PC-9 (cell line): ENCODE measurements at regions not wholly inside any gene's neighbourhood (a gene's known extent, or its start where the extent isn't known, plus 50 kb on each side); places are given as distances from the start of the nearest gene placed in this dataset.

Source experiments
- BruUV-seq: library from RNA; stranded (reverse); fragments of 400-500 nt; replicated peaks from 2 replicates; lab custom pipeline; 2021; lab: Mats Ljungman, UMichigan
- CTCF ChIA-PET: fragments of 300-600 bp; sonication (Branson Sonifier 250); formaldehyde crosslinking; loops from one replicate; lab custom pipeline; 2022; ENCODE audit warnings: antibody characterized with exemption; lab: Charles Lee
- POLR2A ChIA-PET: fragments of 300-600 bp; sonication (Branson Sonifier 250); formaldehyde crosslinking; loops from one replicate; lab custom pipeline; 2022; ENCODE audit warnings: antibody characterized with exemption; ENCODE audit not compliant: unreplicated experiment; lab: Charles Lee
- DNase-seq, 2 experiments: peaks; one replicate each; pipeline versions ENCODE4 v3.0.0 to v3.0.0-alpha.2; 2015 to 2022; ENCODE audit warnings: mixed read lengths in 1 of 2
- H2AFZ ChIP-seq: fragments of 200-600 bp; sonication (generic); 2 replicates; pipeline ENCODE4 v1.8.1; 2017; ENCODE audit warnings: antibody characterized with exemption
- H3F3A ChIP-seq: fragments of 200-600 bp; sonication (generic); 2 replicates; pipeline ENCODE4 v1.8.1; 2017; ENCODE audit warnings: antibody characterized with exemption, mild to moderate bottlenecking, low read depth; ENCODE audit not compliant: insufficient read depth
- H3K27ac ChIP-seq: fragments of 200-600 bp; sonication (generic); 2 replicates; pipeline ENCODE4 v1.6.1; 2016; ENCODE audit warnings: mixed run types
- H3K27me3 ChIP-seq: fragments of 200-600 bp; sonication (generic); 2 replicates; pipeline ENCODE4 v1.6.1; 2016; ENCODE audit warnings: low read depth, mixed run types; ENCODE audit not compliant: insufficient read depth
- H3K36me3 ChIP-seq: fragments of 200-600 bp; sonication (generic); 2 replicates; pipeline ENCODE4 v1.6.1; 2016; ENCODE audit warnings: low read depth, mixed run types
- H3K4me1 ChIP-seq: fragments of 200-600 bp; sonication (generic); replicated peaks from 2 replicates; pipeline ENCODE4 v1.6.1; 2016; ENCODE audit warnings: mixed run types; ENCODE audit not compliant: insufficient read depth
- H3K4me2 ChIP-seq: fragments of 200-600 bp; sonication (generic); 2 replicates; pipeline ENCODE4 v1.6.1; 2017; ENCODE audit warnings: mixed run types
- H3K4me3 ChIP-seq: fragments of 200-600 bp; sonication (generic); 2 replicates; pipeline ENCODE4 v1.6.1; 2016; ENCODE audit warnings: mixed run types
- H3K79me2 ChIP-seq: fragments of 200-600 bp; sonication (generic); 2 replicates; pipeline ENCODE4 v1.6.1; 2017; ENCODE audit warnings: low read depth, mixed run types
- H3K9me2 ChIP-seq: fragments of 200-600 bp; sonication (generic); 2 replicates; pipeline ENCODE4 v1.8.1; 2017; ENCODE audit warnings: mild to moderate bottlenecking; ENCODE audit not compliant: insufficient read depth
- H3K9me3 ChIP-seq: fragments of 200-600 bp; sonication (generic); 2 replicates; pipeline ENCODE4 v1.8.1; 2016; ENCODE audit warnings: low read depth; ENCODE audit not compliant: insufficient read depth
- H4K20me1 ChIP-seq: fragments of 200-600 bp; sonication (generic); 2 replicates; pipeline ENCODE4 v1.8.1; 2017; ENCODE audit not compliant: insufficient read depth
- CTCF ChIP-seq: fragments of 200-600 bp; sonication (generic); conservative IDR thresholded peaks from 2 replicates; pipeline ENCODE4 v1.6.1; 2017; ENCODE audit warnings: mixed run types, antibody characterized with exemption, mild to moderate bottlenecking, moderate library complexity
- EZH2 ChIP-seq: fragments of 200-600 bp; sonication (generic); IDR thresholded peaks from 2 replicates; pipeline ENCODE4 v1.8.0; 2017; ENCODE audit warnings: antibody characterized with exemption, low read depth
- intact Hi-C: fragments of 100-400 bp; cut with micrococcal nuclease; formaldehyde crosslinking; loops from one replicate; pipeline ENCODE4 v1.10.0; 2022; ENCODE audit not compliant: unreplicated experiment

DNA sequence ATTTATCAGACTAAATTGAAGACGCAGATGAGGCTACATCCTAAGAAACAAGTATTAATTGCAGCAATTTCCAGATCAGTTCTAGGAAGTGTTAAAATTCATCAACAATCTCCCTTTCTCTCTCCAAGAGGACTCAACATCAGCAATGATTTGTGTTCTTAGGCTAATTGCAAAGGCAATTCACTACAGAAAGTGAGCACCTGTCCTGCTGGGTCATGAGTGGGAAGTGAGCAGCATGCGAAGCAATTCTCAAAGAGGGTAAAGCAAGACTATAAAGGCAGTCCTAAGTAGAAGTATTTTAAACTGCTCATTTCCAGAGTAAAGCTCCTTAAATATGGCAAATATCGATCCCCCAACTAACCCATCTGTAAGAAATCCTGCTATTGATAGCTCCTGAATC is 1191.0 kb upstream of the ALCAM start:
- Histone ChIP-seq H3K9me3 (no peaks in the 10 kb centered on the region), H3K79me2 (no peaks in the 10 kb centered on the region), H2AFZ (0 out of 2 replicates have a peak overlapping the region, but pooled peaks have one; percentile 24), H3K27me3 (no peaks in the 10 kb centered on the region), H3K4me2 (no peak overlapping the region), H3F3A (no peaks in the 10 kb centered on the region), H3K4me1 (no peaks in the 10 kb centered on the region), H3K4me3 (no peak overlapping the region), H3K9me2 (no peaks in the 10 kb centered on the region), H3K36me3 (no peaks in the 10 kb centered on the region), H4K20me1 (no peaks in the 10 kb centered on the region), H3K27ac (no peak overlapping the region)
- CTCF ChIA-PET = no interaction called here
- POLR2A ChIA-PET = no interaction called here
- intact Hi-C loops = no loop called here
- no peak for DNase-seq
- no TSS peak for BruUV-seq
- TF ChIP-seq EZH2 (no peak), CTCF (no peak)

GRCh38 chr3:104176706-104177105 is 1190.0 kb upstream of the ALCAM start:
- Histone ChIP-seq H2AFZ (no peak overlapping the region), H3K79me2 (no peaks in the 10 kb centered on the region), H3K27me3 (no peaks in the 10 kb centered on the region), H3K9me3 (no peaks in the 10 kb centered on the region), H4K20me1 (no peaks in the 10 kb centered on the region), H3K4me2 (no peak overlapping the region), H3K4me1 (no peaks in the 10 kb centered on the region), H3K9me2 (no peaks in the 10 kb centered on the region), H3K36me3 (no peaks in the 10 kb centered on the region), H3F3A (no peaks in the 10 kb centered on the region), H3K4me3 (no peak overlapping the region), H3K27ac (no peak overlapping the region)
- CTCF ChIA-PET = no interaction called here
- no peak for DNase-seq
- intact Hi-C loops = no loop called here
- BruUV-seq = no TSS peak
- POLR2A ChIA-PET = interaction anchor here (0.7 kb wide), 1 partner anchor 262 kb away, joined by 4 read pairs; no protein-coding TSS in a partner anchor
- no peak for TF ChIP-seq EZH2
- no peak for TF ChIP-seq CTCF

DNA sequence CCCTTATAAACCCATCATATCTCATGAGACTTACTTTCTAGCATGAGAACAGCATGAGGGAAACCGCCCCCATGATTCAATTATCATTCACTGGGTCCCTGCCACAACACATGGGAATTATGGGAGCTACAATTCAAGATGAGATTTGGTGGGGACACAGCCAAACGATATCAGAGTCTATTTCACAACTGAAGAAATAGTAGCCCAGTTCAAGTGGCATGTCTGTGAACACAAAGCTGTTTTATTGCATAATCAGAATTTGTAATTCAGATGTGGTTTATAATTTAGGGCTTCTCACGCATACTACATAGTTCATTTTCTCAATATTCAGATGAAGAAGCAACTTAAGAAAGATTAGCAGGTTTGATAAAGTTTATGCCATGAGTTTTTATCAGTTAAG is 1188.0 kb upstream of the ALCAM start:
- no peak for TF ChIP-seq EZH2
- TF ChIP-seq CTCF = no peak
- ChIA-PET CTCF (no interaction called here), POLR2A (no interaction called here)
- H3K9me2 ChIP-seq = no peaks in the 10 kb centered on the region
- no peaks in the 10 kb centered on the region for H4K20me1 ChIP-seq
- no peak overlapping the region for H3K27ac ChIP-seq
- no peaks in the 10 kb centered on the region for H3K36me3 ChIP-seq
- H3K4me2 ChIP-seq = no peak overlapping the region
- intact Hi-C loops = no loop called here
- no peaks in the 10 kb centered on the region for H3K9me3 ChIP-seq
- no peaks in the 10 kb centered on the region for H3K27me3 ChIP-seq
- no peaks in the 10 kb centered on the region for H3K4me1 ChIP-seq
- no peak for DNase-seq
- H3F3A ChIP-seq = no peaks in the 10 kb centered on the region
- 0 out of 2 replicates have a peak overlapping the region, but pooled peaks have one; percentile 41 for H2AFZ ChIP-seq
- H3K4me3 ChIP-seq = no peak overlapping the region
- no TSS peak for BruUV-seq
- no peaks in the 10 kb centered on the region for H3K79me2 ChIP-seq
